ENCODE measurements at regions not wholly inside any gene's neighbourhood (a gene's known extent, or its start where the extent isn't known, plus 50 kb on each side); places are given as distances from the start of the nearest gene placed in this dataset.

- Histone ChIP-seq H3K27ac (ENCODE audit: low read length) (no peak overlapping the region), H3K79me2 (replicated peaks; ENCODE audit: insufficient read depth, low read length) (no peaks in the 10 kb centered on the region), H3K27me3 (ENCODE audit: insufficient read depth, low read depth, low read length) (no peaks in the 10 kb centered on the region), H3F3A (ENCODE audit: insufficient read depth, low read length, poor library complexity, severe bottlenecking) (no peaks in the 10 kb centered on the region), H2AFZ (ENCODE audit: low read depth, low read length) (no peak overlapping the region), H3K4me3 (ENCODE audit: low read length) (no peak overlapping the region), H3K36me3 (ENCODE audit: insufficient read depth, low read length) (no peaks in the 10 kb centered on the region), H3K9ac (ENCODE audit: low read length) (no peak overlapping the region), H3K4me2 (ENCODE audit: low read length) (no peak overlapping the region), H3K9me3 (ENCODE audit: low read length) (no peaks in the 10 kb centered on the region), H4K20me1 (ENCODE audit: insufficient read depth) (no peaks in the 10 kb centered on the region), H3K9me2 (ENCODE audit: insufficient read depth, low read length) (no peaks in the 10 kb centered on the region)
- TF ChIP-seq SMC3 (conservative IDR thresholded peaks at IDR 0.05; ENCODE audit: poor library complexity) (no peak), EP300 (conservative IDR thresholded peaks at IDR 0.05; ENCODE audit: poor library complexity, severe bottlenecking) (no peak)
Measured at GRCh38 chr1:234853906-234854644, 244.1 kb upstream of the IRF2BP2 start.

GRCh38 chr1:234852659-234853058 is 242.7 kb upstream of the IRF2BP2 start:
- Histone ChIP-seq H4K20me1 (ENCODE audit: insufficient read depth) (no peaks in the 10 kb centered on the region), H3K4me2 (ENCODE audit: low read length) (no peak overlapping the region), H3K27ac (ENCODE audit: low read length) (no peak overlapping the region), H3K36me3 (ENCODE audit: insufficient read depth, low read length) (no peaks in the 10 kb centered on the region), H3K9ac (ENCODE audit: low read length) (no peak overlapping the region), H3K9me3 (ENCODE audit: low read length) (no peaks in the 10 kb centered on the region), H3K4me3 (ENCODE audit: low read length) (no peak overlapping the region), H2AFZ (ENCODE audit: low read depth, low read length) (no peak overlapping the region), H3F3A (ENCODE audit: insufficient read depth, low read length, poor library complexity, severe bottlenecking) (no peaks in the 10 kb centered on the region), H3K9me2 (ENCODE audit: insufficient read depth, low read length) (no peaks in the 10 kb centered on the region), H3K79me2 (replicated peaks; ENCODE audit: insufficient read depth, low read length) (no peaks in the 10 kb centered on the region), H3K27me3 (ENCODE audit: insufficient read depth, low read depth, low read length) (no peaks in the 10 kb centered on the region)
- TF ChIP-seq RAD21 (conservative IDR thresholded peaks at IDR 0.05) (no peak), SMC3 (conservative IDR thresholded peaks at IDR 0.05; ENCODE audit: poor library complexity) (no peak), TAF1 (IDR thresholded peaks at IDR 0.05; ENCODE audit: low read depth) (no peak), REST (IDR thresholded peaks at IDR 0.05; ENCODE audit: borderline replicate concordance) (no peak), CTCF (IDR thresholded peaks at IDR 0.05; ENCODE audit: poor library complexity, severe bottlenecking) (no peak), POLR2AphosphoS5 (IDR thresholded peaks at IDR 0.05) (no peak), MXI1 (conservative IDR thresholded peaks at IDR 0.05; ENCODE audit: poor library complexity, severe bottlenecking) (no peak), EZH2 (IDR thresholded peaks at IDR 0.05; ENCODE audit: borderline replicate concordance, insufficient read depth, low read length, poor library complexity, severe bottlenecking) (no peak), EP300 (conservative IDR thresholded peaks at IDR 0.05; ENCODE audit: poor library complexity, severe bottlenecking) (no peak)

Measured in neural cell (in vitro differentiated cells).